Caki2 (cell line): ENCODE measurements at regions not wholly inside any gene's neighbourhood (a gene's known extent, or its start where the extent isn't known, plus 50 kb on each side); places are given as distances from the start of the nearest gene placed in this dataset.

Experiments
- DNase-seq: peaks from one replicate; pipeline ENCODE4 v3.0.0-alpha.2; 2015; ENCODE audit warnings: low read depth
- in situ Hi-C: cut with HindIII; loops from 2 replicates; pipeline ENCODE4 v1.10.0; 2016; ENCODE audit warnings: low sequenced_read_pairs, low pct_unique_long_range_greater_than_20kb, mixed read lengths

DNA sequence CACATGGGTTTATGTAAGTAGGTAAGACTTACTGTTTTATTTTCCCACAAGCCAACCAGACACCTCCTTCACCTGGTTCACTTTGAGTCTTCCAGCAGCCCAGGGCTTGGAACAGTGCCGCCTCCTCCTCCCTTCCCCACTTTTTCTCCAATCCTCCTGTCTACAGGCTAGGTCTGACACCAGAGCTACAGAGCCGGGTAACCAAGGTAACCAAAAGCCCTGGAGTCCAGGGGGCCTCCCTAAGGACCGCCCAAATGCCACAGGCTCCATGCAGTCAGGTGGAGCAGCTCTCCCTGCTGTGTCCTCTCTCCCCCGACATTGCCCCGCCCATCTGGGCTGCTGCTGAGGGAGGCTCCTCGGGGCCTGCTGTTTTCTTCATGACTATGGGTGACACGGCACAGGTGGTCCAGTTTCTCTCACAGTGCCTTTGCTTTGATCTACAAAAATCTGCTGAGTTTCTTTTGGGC lies 138.0 kb upstream of the EFNA5 start:
- DNase-seq, result no peak
- in situ Hi-C loops, result no loop called here

DNA sequence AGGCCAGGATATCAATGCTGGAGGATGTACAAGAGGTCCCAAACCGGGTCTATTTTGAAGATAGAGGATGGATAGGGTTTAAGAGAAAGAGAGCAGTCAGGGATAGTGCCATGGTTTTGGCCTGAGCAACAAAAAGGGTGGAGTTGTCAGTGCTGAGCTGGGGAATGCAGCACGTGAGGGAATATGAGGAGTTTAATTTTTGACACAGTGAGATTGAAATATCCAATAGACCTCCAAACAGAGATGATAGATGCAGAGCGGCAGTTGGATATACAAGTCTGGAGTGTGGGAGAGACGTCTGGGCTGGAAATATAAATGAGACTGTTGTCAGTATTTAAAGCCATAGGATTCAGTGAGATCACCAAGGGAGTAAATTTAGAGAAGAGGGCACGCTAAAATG lies 136.7 kb upstream of the EFNA5 start:
- in situ Hi-C loops, result no loop called here
- DNase-seq, result no peak

DNA sequence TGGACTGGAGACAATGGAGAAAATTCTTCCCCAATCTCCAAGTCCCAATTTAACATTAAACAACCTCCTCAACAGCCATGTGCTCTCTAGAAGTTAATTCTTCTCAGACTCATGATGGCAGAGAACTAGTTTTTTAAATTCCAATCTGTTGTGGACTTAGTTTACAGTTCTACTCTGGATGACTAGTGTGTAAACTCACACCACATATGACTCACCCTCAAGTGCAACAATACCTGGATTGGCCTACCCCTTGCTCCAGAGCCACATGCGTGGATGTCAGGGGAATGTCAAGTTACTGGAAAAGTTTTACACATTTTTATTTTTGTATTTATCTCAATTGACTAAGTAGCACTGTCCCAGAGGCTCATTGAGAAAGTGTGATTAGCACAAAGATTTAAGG lies 136.0 kb upstream of the EFNA5 start:
- DNase-seq, result peak; percentile 45
- in situ Hi-C loops, result no loop called here

DNA sequence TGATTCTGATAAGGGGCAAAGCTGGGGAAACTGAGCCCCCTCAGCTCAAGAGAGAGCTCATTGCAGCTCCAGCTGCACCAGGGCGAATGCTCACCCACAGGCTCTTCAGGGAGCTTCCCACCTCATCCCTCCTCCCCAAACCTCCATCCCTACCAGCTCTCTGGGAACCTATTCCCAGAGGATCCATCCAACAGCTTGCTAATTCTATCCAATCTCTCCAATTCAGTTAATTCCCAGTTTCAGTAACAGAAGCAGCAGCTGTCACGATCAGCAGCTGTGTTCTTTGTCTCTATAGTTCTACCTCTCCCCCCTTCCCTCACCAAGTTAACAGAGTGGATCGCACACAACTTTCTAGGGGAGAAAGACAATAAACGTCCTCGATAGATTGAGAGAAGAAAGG lies 135.5 kb upstream of the EFNA5 start:
- in situ Hi-C loops, result no loop called here
- no peak for DNase-seq

DNA sequence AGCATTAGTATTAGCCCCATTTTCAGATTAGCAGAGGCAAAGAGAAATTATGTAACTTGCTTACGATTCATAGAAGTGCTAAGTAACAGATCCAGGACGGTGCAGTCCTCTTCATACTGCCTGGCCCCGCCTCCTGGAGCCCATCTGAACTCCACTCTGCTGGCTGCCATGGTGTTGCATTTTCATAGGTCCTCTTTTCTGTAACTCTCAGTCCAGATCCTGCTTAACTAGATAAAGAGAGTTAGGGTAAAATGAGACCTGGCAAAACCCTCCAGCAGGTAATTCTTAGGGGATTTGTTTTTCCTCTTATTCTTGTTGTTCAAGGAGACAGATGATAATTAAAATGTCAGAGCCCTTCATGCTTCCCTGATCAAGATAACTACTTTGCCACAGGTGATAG lies 135.1 kb upstream of the EFNA5 start:
- in situ Hi-C loops, result no loop called here

DNA sequence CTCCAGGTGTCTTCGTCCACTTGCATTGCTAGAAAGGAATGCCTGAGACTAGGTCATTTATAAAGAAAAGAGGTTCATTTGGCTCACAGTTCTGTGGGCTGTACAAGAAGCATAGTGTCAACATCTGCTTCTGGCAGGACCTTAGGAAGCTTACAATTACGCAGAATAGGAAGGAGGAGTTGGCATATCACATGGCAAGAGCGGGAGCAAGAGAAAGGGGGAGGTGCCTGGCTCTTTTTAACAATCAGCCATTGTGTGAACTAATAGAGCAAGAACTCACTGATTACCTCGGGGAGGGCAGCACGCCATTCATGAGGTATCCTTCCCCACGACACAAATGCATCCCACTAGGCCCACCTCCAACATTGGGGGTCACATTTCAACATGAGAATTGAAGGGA lies 134.4 kb upstream of the EFNA5 start:
- in situ Hi-C loops, result no loop called here
- no peak for DNase-seq

More for the DNA sequence above, 135.1 kb upstream of the EFNA5 start:
- no peak for DNase-seq

DNA sequence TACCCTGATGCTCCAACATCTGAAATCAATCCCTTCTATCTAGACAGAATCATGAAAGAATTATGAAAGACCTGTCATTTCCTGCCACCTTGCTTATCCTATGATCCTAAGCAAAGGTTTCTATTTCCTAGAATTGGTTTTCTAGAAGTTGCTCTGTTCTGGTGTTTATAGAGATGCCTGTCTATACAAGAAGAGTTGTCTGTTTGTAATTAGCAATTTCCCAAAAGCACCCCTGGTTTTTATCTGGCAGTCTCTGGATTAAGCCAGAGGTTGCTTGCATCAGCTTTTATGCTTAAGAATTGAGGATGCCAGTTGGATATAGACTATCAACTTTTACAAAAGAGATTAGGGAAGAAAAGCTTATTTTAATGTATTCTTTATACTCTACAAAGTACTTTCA lies 133.0 kb upstream of the EFNA5 start:
- in situ Hi-C loops, result no loop called here
- DNase-seq, result no peak

DNA sequence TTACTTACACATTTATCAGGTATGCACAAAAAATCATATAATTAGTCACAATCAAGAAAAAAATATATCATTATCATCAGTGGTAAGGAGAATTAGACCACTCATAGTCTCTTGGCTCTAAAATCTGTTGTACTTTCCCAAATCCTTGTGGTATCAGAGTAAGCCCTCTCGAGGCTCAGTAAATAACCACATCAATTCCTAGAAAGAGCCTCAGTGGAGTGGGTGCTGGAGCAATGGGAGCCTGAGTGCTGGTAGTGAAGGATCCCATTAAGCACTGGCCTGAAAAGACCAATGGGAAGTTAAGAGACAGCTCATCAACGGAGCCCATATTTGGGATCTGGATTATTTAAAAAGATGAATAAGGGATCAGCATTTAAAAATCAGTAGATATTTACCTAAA lies 130.3 kb upstream of the EFNA5 start:
- in situ Hi-C loops, result no loop called here
- DNase-seq, result no peak

DNA sequence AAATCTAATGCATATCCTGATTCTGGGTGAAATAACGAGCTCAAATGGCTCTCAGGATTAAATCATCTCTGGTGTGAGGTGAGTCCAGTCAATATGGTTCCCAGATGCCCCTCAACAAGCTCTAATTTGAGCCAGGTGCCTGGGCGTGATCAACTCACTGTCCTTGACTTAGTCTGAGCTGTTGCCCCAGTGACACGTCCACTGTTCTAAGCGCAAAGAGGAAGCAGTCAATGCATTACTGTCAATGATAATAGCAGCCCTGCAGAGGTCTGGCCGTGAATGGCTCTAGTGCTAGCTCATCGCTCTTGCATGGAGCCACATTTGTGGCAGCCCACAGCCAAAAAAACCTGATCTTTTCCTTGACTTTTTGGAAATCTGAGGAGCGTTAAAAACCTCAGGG lies 128.6 kb upstream of the EFNA5 start:
- DNase-seq, result no peak
- in situ Hi-C loops, result no loop called here

DNA sequence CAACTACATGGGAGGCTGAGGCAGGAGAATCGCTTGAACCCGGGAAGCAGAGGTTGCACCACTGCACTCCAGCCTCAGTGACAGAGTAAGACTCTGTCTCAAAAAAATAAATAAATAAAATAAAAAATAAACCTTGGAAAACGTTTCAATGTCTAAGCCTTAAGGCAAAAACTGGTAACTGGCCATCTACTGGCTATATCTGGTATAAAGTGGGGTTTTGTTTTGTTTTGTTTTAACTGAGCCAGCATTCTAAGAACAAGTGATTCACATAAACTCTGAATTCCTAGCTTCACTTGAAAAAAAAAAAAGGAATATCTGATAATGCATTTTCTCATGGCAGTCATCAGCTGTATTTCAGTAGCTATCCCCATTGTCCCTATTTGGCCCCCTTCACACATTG lies 126.1 kb upstream of the EFNA5 start:
- in situ Hi-C loops, result no loop called here
- no peak for DNase-seq

DNA sequence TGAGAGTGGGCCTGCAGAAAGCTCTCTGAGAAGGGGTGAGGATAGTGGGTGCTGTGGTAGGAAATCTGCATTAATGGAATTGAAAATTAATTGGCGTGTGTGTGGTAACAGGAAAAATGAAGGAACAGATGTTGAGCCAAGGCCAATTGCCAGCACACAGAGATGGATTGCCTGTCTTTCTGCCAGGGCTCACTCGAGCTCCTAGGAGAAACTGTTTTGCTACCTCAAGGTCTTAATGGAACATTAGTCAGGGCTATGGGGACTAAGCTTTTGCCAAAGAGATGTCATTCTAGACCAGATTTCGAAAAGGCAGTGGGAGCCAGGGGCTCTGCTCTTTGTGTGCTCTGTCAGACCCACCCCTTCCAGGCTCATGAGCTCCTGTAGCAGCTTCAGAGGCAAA lies 124.0 kb upstream of the EFNA5 start:
- DNase-seq, result no peak
- in situ Hi-C loops, result no loop called here

DNA sequence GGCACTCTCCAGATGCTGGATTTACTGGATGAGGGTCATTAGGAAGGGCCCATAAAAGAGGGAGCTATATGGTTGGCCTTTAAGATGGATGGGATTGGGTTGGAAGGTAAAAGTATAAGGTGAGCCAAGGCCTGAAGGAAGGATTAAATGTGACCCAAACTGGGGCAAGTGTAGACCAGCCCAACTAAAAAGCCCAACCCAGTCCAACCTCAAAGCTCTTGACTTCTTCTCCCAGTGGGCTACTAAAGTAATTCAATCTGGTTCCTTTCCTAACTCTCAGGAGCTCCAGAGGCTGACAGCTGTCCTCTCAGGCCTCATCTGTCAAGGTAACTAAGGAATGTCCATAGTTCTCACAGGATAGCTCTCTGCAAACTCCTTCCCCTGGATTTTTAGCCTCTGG lies 122.2 kb upstream of the EFNA5 start:
- DNase-seq, result no peak
- in situ Hi-C loops, result no loop called here

DNA sequence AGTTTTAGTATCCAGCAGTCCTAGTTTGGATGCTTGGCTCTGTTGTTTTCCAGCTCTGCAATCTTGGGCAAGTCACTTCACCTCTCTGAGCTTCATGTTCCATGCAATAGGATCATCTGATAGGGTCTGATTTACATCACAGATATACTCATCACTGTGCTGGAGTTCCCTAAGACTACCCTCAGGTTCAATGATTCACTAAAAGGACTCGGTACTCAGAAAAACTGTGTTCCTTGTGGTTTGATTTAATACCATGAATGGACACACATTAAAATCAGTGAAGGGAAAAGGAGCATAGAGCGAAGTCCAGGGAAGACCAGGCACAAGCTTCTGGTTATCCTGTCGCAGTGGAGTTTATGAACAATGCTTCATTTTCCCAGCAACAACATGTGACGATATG lies 119.9 kb upstream of the EFNA5 start:
- DNase-seq, result no peak
- in situ Hi-C loops, result no loop called here

DNA sequence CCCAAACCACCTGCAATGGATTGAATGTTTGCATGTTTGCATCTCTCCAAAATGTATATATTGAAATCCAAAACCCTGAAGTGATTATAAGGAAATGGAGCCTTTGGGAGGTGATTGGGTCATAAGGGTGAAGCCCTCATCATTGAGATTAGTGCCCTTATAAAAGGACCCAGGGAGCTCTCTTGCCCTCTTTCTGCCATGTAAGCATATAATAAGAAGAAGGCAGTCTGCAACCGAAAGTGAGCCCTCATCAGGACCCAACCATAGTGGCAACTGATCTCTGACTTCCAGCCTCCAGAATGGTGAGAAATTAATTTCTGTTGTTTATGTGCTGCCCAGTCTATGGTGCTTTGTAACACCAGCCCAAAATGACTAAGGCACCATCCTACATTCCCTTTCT lies 115.7 kb upstream of the EFNA5 start:
- in situ Hi-C loops, result no loop called here
- no peak for DNase-seq

DNA sequence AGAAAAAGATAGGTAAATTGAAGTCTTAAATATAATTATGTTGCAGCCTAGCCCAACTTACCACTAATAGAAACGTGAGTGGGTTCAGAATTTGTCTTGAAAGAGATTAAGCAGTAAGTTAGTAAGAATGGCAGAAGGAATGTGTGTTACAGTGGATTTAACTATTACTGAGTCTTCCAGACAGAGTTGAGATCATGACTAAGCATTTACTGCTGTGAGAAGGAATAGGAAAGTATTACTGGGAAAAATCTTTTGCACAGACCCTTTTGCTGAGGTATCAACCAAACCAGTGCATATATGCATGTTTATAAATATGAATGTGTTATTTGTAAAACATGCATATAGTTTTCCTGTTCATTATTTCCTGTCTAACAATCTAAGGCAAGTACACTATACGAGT lies 112.8 kb upstream of the EFNA5 start:
- in situ Hi-C loops, result no loop called here
- DNase-seq, result no peak

DNA sequence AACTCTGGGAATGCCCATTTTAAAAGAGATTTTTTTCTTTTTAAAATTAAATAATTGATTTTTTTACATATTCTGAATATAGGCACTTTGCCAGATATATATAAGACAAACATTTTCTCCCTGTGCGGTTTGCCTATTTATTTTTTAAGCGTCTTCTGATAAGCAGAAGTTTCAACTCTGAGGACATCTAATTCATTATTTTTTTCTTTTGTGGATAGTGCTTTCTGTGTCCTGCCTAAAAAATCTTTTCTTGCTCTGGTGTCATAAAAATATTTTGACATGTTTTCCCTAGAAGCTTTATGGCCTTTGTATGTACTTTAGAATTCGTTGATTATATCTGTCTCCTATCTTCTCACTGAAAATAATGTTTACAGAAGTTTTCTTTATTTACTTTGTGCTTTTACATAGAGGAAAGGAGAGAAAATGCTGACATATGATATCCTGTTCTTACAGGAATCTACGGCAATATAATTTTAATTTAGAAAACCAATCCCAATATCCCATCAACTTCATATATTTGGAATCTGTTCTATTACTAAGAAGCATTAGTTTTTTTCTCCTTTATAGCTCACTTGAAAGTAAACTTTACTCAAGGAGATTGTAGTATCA lies 111.9 kb upstream of the EFNA5 start:
- no peak for DNase-seq
- in situ Hi-C loops, result no loop called here

DNA sequence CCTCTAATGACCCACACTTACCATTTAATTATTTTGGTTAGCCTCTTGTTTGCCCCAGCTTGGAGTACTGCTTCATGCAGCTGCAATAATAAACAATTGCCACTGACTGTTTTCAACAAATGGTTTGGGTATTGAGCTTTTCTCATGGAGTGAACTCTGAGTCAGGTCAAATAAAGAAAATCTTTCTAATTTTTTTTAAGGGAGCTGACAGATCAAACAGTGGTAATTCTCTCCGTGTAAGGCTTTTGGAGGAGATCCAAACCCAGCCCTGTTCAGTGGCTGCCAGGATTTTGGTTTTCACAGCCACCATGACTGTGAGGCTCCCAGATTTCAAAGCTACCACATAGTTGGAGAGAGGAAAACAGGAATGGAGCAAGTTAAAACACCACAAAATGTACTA lies 110.7 kb upstream of the EFNA5 start:
- no peak for DNase-seq
- in situ Hi-C loops, result no loop called here

DNA sequence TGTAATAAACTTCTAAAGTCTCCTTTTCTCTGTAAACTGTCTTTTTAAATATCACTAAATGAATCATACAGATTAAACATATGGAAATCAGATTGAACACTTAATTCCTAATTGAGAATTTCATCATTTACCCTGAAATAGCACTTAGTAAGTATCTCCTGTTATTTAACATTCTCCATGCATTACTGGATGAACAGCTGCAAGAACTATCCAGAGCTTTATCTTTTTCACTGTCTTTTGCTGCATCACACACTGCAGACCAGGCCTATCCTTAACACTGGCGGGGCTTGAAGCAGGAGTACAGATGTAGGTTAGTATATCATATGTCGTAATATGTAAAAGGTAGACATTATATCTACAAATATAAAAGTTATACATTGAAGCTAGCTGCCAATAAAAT lies 108.7 kb upstream of the EFNA5 start:
- in situ Hi-C loops, result no loop called here
- no peak for DNase-seq

DNA sequence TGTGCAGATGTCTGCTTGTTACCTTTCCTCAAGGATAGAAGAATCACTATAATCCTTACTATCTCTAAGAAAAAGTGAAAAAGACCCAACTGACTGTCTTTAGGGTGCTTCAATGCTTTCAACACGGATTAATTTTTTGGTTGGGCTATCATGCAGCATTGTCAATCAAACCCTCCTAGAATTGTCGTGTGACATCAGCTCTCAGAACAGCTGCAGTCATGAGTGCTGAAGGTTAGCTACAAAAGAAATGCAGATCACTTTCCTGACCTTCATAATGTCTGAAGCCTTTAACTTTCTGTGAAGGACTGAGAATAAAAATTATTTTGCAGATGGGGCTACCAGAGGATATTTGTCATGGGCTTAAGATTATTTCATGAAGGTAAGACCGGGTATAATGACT lies 107.9 kb upstream of the EFNA5 start:
- in situ Hi-C loops, result no loop called here
- DNase-seq, result no peak

DNA sequence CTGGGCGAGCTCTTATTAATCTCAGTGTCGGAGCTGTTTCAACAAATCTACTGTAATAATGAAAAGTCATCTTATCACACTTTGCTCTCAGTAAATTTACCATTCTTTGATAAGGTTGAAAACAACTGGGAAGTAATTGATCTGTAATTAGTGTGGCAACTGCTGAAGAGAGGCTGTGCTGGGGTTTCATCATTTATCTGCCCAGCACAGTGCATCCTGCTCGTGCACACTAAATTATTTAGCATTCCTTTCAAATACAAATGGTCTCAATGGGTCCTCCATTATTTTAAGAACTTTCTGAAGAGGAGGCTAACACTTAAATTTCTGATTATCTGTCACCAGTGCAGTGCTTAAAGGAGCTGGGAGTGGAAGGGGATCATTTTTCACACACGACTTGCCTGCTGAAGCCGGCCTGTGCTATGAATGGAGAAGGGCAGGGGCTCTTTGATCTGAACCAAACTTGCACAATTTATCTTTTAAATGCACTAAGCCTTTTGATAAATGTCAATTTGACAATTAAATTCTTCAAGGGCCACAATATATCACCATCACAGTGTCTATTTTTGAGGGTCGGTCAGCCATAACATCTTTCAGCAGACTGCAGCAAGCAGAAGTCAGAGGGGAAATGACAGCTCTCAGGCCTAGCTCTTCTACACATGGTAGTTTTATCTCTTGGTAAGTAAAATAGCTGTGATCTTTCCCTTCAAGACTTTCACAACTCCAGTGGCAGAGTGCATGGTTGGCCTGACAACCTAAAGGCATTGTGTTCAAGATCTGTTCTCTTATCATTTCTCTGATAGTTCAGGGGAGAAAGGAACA lies 106.4 kb upstream of the EFNA5 start:
- in situ Hi-C loops, result no loop called here
- DNase-seq, result no peak
